ENCODE measurements at regions not wholly inside any gene's neighbourhood (a gene's known extent, or its start where the extent isn't known, plus 50 kb on each side); places are given as distances from the start of the nearest gene placed in this dataset.

- H3K36me3 ChIP-seq: no peaks in the 10 kb centered on the region
- no peak for TF ChIP-seq CTCF (IDR thresholded peaks at IDR 0.05; ENCODE audit: low read depth, low read length)
- no peak overlapping the region for H3K27ac ChIP-seq
- no peaks in the 10 kb centered on the region for H3K27me3 ChIP-seq
- no peak for DNase-seq (ENCODE audit: low read depth in 1 of 2, low spot score in 1 of 2)
- no peaks in the 10 kb centered on the region for H3K4me1 ChIP-seq (ENCODE audit: low read depth)
- no peak overlapping the region for H3K4me3 ChIP-seq
- H3K9me3 ChIP-seq (ENCODE audit: low read depth): no peaks in the 10 kb centered on the region
Observed at GRCh38 chr10:62689712-62690111, 114.8 kb upstream of the ADO start.

DNA sequence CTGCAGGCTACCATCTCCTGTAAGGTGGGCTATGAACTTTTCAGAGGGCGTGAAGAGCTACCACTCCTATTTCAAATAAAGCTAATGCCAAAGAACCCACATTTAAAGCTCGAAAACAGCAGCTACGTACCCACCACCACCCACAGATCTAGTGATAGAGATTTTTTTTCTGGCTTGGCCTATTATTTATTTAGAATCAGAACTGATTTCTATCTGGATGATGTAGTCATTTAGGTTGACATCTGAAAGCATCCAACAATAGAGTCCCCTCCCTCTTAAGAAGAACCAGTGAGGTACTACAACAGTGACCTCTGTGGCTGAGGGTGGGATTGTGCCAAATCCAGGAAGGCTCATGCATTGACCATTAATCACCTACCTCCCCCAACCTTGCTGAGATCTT is 113.8 kb upstream of the ADO start:
- Histone ChIP-seq H3K9me3 (ENCODE audit: low read depth) (no peaks in the 10 kb centered on the region), H3K27me3 (no peaks in the 10 kb centered on the region), H3K27ac (no peak overlapping the region), H3K4me1 (ENCODE audit: low read depth) (no peaks in the 10 kb centered on the region), H3K4me3 (no peak overlapping the region), H3K36me3 (no peaks in the 10 kb centered on the region)
- TF ChIP-seq CTCF (IDR thresholded peaks at IDR 0.05; ENCODE audit: low read depth, low read length): no peak
- DNase-seq (ENCODE audit: low read depth in 1 of 2, low spot score in 1 of 2): no peak

DNA sequence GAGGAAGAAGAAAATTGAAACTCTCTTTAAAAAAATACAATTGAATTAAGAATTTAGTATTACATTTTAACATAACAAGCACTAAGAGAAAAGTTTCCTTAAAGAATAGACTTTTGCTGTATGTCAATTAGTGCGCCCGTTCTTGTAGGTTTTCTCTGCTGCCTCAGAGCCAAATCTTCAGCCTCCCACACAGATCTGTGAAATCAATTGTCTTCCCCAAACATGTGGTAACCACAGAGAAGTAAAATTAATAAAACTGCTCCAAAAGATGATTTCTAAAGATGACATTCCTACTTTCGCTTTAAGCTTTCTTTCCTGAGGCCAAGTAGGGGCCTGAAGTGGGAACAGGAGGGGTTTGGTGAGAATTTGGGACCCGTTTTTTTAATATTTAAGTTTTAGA is 113.2 kb upstream of the ADO start:
- no peaks in the 10 kb centered on the region for H3K27me3 ChIP-seq
- H3K4me1 ChIP-seq (ENCODE audit: low read depth): no peaks in the 10 kb centered on the region
- no peaks in the 10 kb centered on the region for H3K36me3 ChIP-seq
- no peak overlapping the region for H3K27ac ChIP-seq
- no peaks in the 10 kb centered on the region for H3K9me3 ChIP-seq (ENCODE audit: low read depth)
- no peak for DNase-seq (ENCODE audit: low read depth in 1 of 2, low spot score in 1 of 2)
- no peak for TF ChIP-seq CTCF (IDR thresholded peaks at IDR 0.05; ENCODE audit: low read depth, low read length)
- H3K4me3 ChIP-seq: no peak overlapping the region

GRCh38 chr10:62692085-62692484 is 112.4 kb upstream of the ADO start:
- DNase-seq (ENCODE audit: low read depth in 1 of 2, low spot score in 1 of 2): no peak
- H3K27ac ChIP-seq: no peak overlapping the region
- no peaks in the 10 kb centered on the region for H3K9me3 ChIP-seq (ENCODE audit: low read depth)
- no peak overlapping the region for H3K4me3 ChIP-seq
- no peak for TF ChIP-seq CTCF (IDR thresholded peaks at IDR 0.05; ENCODE audit: low read depth, low read length)
- H3K4me1 ChIP-seq (ENCODE audit: low read depth): no peaks in the 10 kb centered on the region
- H3K36me3 ChIP-seq: no peaks in the 10 kb centered on the region
- H3K27me3 ChIP-seq: no peaks in the 10 kb centered on the region

DNA sequence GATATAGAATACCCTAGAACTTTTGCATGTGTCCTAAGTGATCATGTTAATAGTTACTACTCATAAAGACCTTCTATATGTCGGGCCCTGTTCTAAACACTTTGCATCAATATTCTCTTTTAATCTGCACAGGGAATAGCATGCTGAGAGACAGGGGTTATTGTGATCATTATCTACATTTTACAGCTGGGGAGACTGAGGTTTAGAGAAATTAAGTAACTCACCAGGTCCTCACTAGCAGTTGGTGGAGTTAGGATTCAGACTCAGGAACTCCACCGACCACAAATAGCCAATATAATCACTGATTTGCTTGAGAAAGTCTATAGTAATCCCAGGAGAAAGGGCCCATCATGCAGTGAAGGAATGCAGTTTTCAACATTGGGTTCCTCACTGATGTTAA is 111.2 kb upstream of the ADO start:
- Histone ChIP-seq H3K9me3 (ENCODE audit: low read depth) (no peaks in the 10 kb centered on the region), H3K27me3 (no peaks in the 10 kb centered on the region), H3K4me1 (ENCODE audit: low read depth) (no peaks in the 10 kb centered on the region), H3K36me3 (no peaks in the 10 kb centered on the region), H3K27ac (no peak overlapping the region), H3K4me3 (no peak overlapping the region)
- TF ChIP-seq CTCF (IDR thresholded peaks at IDR 0.05; ENCODE audit: low read depth, low read length): no peak
- DNase-seq (ENCODE audit: low read depth in 1 of 2, low spot score in 1 of 2): no peak

DNA sequence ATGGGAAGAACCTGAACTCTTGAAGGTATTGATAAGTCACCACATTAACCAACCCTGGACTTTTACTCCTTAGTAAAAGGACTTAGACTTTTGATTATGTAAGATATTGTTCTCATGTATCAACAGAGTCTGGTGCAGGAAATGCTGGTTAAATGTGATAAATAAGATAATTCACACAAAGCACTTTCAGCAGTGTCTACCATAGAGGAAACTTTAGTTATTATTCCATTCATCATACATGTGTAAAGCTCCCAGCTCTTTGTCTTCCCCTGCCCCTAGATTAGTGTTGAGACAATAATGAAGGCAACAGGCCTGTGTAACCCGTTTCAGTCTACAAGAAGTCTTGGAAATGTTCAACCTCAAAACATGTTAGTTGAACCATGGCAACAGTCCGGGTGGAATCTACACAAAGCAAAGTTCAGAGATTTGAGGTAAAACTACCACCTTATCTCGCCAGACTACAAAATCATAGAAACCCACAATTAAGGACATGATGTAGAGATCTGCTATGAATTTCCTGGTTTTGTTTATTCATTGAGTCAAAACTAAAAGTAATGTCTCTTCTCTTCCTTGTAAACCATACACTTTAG is 109.9 kb upstream of the ADO start:
- DNase-seq (ENCODE audit: low read depth in 1 of 2, low spot score in 1 of 2): no peak
- Histone ChIP-seq H3K4me1 (ENCODE audit: low read depth) (no peaks in the 10 kb centered on the region), H3K4me3 (no peak overlapping the region), H3K9me3 (ENCODE audit: low read depth) (no peaks in the 10 kb centered on the region), H3K27ac (no peak overlapping the region), H3K27me3 (no peaks in the 10 kb centered on the region), H3K36me3 (no peaks in the 10 kb centered on the region)
- TF ChIP-seq CTCF (IDR thresholded peaks at IDR 0.05; ENCODE audit: low read depth, low read length): no peak
